Esophagus muscularis mucosa (tissue), 3 donors: ENCODE measurements at regions not wholly inside any gene's neighbourhood (a gene's known extent, or its start where the extent isn't known, plus 50 kb on each side); places are given as distances from the start of the nearest gene placed in this dataset.

Experiments used
- EP300 ChIP-seq: sonication (generic); formaldehyde crosslinking; IDR thresholded peaks from one replicate; pipeline ENCODE4 v1.6.1; 2017; ENCODE audit warnings: antibody characterized with exemption
- TF ChIP-seq, protein P1 (sequence below), 3 experiments: fragments of 200-600 bp in 2 of 3; fragments of 450-650 bp in 1 of 3; sonication (generic) in 2 of 3; IDR thresholded peaks; one replicate each; pipeline ENCODE4 v1.5.1; 2017 to 2019; ENCODE audit warnings: antibody characterized with exemption in 3 of 3, mild to moderate bottlenecking in 2 of 3, moderate library complexity in 1 of 3

DNA sequence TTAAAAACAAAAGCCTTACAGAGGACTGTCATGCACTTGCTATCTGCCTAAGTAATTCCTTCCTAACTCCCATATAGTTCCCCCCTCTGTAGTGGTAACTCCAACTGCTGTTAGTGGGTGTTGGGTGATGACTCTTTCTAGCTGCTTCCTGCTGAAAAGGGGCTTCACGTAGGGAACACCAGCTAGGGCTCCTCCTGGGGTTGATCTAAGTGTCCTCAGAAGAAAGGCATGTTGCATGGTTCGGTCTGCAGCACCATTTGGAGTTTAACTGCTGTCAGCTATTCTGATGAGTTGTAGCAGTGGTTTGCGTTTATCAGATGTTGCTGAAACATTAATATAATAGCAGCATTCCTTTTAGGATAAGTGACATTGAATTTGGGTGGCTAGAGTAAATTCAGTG lies 281.9 kb upstream of the TUSC1 start:
- no peak for TF ChIP-seq EP300
- TF ChIP-seq, protein P1, sequence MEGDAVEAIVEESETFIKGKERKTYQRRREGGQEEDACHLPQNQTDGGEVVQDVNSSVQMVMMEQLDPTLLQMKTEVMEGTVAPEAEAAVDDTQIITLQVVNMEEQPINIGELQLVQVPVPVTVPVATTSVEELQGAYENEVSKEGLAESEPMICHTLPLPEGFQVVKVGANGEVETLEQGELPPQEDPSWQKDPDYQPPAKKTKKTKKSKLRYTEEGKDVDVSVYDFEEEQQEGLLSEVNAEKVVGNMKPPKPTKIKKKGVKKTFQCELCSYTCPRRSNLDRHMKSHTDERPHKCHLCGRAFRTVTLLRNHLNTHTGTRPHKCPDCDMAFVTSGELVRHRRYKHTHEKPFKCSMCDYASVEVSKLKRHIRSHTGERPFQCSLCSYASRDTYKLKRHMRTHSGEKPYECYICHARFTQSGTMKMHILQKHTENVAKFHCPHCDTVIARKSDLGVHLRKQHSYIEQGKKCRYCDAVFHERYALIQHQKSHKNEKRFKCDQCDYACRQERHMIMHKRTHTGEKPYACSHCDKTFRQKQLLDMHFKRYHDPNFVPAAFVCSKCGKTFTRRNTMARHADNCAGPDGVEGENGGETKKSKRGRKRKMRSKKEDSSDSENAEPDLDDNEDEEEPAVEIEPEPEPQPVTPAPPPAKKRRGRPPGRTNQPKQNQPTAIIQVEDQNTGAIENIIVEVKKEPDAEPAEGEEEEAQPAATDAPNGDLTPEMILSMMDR (IDR thresholded peaks at IDR 0.05), result no peak
